ENCODE measurements at regions not wholly inside any gene's neighbourhood (a gene's known extent, or its start where the extent isn't known, plus 50 kb on each side); places are given as distances from the start of the nearest gene placed in this dataset.

GRCh38 chr15:97061392-97061791 lies 730.9 kb downstream of the NR2F2 start:
- no peaks in the 10 kb centered on the region for H3K36me3 ChIP-seq (ENCODE audit: control insufficient read depth in 2 of 2, insufficient read depth in 1 of 2, low read length in 2 of 2)
- CTCF ChIA-PET = no interaction called here
- POLR2A ChIA-PET = no interaction called here
- H3K27ac ChIP-seq (ENCODE audit: extremely low read depth, low read depth, low read length) = no peak overlapping the region
- no peaks in the 10 kb centered on the region for H3K9me3 ChIP-seq (ENCODE audit: control insufficient read depth, insufficient read depth, low read depth, low read length)
- TF ChIP-seq, protein P1, sequence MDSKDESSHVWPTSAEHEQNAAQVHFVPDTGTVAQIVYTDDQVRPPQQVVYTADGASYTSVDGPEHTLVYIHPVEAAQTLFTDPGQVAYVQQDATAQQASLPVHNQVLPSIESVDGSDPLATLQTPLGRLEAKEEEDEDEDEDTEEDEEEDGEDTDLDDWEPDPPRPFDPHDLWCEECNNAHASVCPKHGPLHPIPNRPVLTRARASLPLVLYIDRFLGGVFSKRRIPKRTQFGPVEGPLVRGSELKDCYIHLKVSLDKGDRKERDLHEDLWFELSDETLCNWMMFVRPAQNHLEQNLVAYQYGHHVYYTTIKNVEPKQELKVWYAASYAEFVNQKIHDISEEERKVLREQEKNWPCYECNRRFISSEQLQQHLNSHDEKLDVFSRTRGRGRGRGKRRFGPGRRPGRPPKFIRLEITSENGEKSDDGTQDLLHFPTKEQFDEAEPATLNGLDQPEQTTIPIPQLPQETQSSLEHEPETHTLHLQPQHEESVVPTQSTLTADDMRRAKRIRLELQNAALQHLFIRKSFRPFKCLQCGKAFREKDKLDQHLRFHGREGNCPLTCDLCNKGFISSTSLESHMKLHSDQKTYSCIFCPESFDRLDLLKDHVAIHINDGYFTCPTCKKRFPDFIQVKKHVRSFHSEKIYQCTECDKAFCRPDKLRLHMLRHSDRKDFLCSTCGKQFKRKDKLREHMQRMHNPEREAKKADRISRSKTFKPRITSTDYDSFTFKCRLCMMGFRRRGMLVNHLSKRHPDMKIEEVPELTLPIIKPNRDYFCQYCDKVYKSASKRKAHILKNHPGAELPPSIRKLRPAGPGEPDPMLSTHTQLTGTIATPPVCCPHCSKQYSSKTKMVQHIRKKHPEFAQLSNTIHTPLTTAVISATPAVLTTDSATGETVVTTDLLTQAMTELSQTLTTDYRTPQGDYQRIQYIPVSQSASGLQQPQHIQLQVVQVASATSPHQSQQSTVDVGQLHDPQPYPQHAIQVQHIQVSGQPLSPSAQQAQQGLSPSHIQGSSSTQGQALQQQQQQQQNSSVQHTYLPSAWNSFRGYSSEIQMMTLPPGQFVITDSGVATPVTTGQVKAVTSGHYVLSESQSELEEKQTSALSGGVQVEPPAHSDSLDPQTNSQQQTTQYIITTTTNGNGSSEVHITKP (tag by site-specific recombination; IDR thresholded peaks at IDR 0.05) = no peak
- TF ChIP-seq PRDM6 (tag by site-specific recombination; IDR thresholded peaks at IDR 0.05) (no peak), ZNF549 (tag by site-specific recombination; IDR thresholded peaks at IDR 0.05) (no peak), ZSCAN16 (tag by site-specific recombination; IDR thresholded peaks at IDR 0.05) (no peak), ZBTB26 (tag by site-specific recombination; optimal IDR thresholded peaks at IDR 0.05) (no peak), SCRT2 (tag by site-specific recombination; IDR thresholded peaks at IDR 0.05) (no peak)
- no peaks in the 10 kb centered on the region for H3K4me1 ChIP-seq (ENCODE audit: control insufficient read depth, insufficient read depth, low read length)
- no peak overlapping the region for H3K4me3 ChIP-seq (ENCODE audit: low read depth, low read length)

GRCh38 chr15:97071668-97072067 lies 741.2 kb downstream of the NR2F2 start:
- CTCF ChIA-PET = interaction anchor here (0.6 kb wide), 1 partner anchor 34 kb away, joined by 3 read pairs; no protein-coding TSS in a partner anchor
- POLR2A ChIA-PET = interaction anchor here (0.6 kb wide), 1 partner anchor 215 kb away, joined by 3 read pairs; no protein-coding TSS in a partner anchor
- Histone ChIP-seq H3K4me3 (ENCODE audit: low read depth, low read length) (no peak overlapping the region), H3K27ac (ENCODE audit: extremely low read depth, low read depth, low read length) (no peak overlapping the region), H3K9me3 (ENCODE audit: control insufficient read depth, insufficient read depth, low read depth, low read length) (no peaks in the 10 kb centered on the region), H3K4me1 (ENCODE audit: control insufficient read depth, insufficient read depth, low read length) (no peaks in the 10 kb centered on the region), H3K36me3 (ENCODE audit: control insufficient read depth in 2 of 2, insufficient read depth in 1 of 2, low read length in 2 of 2) (no peaks in the 10 kb centered on the region)
- TF ChIP-seq, protein P2, sequence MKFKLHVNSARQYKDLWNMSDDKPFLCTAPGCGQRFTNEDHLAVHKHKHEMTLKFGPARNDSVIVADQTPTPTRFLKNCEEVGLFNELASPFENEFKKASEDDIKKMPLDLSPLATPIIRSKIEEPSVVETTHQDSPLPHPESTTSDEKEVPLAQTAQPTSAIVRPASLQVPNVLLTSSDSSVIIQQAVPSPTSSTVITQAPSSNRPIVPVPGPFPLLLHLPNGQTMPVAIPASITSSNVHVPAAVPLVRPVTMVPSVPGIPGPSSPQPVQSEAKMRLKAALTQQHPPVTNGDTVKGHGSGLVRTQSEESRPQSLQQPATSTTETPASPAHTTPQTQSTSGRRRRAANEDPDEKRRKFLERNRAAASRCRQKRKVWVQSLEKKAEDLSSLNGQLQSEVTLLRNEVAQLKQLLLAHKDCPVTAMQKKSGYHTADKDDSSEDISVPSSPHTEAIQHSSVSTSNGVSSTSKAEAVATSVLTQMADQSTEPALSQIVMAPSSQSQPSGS (tag by site-specific recombination; IDR thresholded peaks at IDR 0.05; ENCODE audit: low read depth) = 0 out of 2 replicates have a peak, but pooled peaks have one; percentile 38
- TF ChIP-seq, protein P3, sequence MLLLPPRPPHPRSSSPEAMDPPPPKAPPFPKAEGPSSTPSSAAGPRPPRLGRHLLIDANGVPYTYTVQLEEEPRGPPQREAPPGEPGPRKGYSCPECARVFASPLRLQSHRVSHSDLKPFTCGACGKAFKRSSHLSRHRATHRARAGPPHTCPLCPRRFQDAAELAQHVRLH (tag by site-specific recombination; IDR thresholded peaks at IDR 0.05) = no peak

DNA sequence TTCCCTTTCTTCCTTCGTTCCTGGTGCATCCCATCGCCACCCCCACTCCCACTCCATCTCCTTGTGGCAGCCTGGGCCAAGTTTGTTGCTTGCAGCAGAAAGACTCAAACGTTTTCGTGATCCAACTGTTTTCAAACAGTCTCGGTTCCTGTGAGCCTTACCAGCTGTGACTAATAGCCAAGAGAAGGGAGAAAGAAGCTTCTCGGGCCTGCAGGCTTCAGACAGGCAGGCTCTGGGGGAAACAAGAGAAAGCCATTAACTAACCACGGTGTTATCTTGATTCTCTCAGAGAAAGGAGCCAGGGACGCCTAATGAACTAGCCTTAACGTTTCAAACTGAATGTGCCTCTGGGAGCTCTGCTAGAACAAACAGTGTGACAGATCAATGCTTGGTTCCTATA lies 742.0 kb downstream of the NR2F2 start:
- Histone ChIP-seq H3K36me3 (ENCODE audit: control insufficient read depth in 2 of 2, insufficient read depth in 1 of 2, low read length in 2 of 2) (no peaks in the 10 kb centered on the region), H3K4me1 (ENCODE audit: control insufficient read depth, insufficient read depth, low read length) (peaks cover 4% of the 10 kb centered on the region), H3K4me3 (ENCODE audit: low read depth, low read length) (no peak overlapping the region), H3K9me3 (ENCODE audit: control insufficient read depth, insufficient read depth, low read depth, low read length) (no peaks in the 10 kb centered on the region), H3K27ac (ENCODE audit: extremely low read depth, low read depth, low read length) (no peak overlapping the region)
- POLR2A ChIA-PET = interaction anchor here (0.6 kb wide), 1 partner anchor 216 kb away, joined by 3 read pairs; no protein-coding TSS in a partner anchor
- no peak for TF ChIP-seq ZNF24 (tag by site-specific recombination; IDR thresholded peaks at IDR 0.05)
- no peak for TF ChIP-seq ZNF266 (tag by site-specific recombination; IDR thresholded peaks at IDR 0.05; ENCODE audit: low read depth)
- TF ChIP-seq, protein P4, sequence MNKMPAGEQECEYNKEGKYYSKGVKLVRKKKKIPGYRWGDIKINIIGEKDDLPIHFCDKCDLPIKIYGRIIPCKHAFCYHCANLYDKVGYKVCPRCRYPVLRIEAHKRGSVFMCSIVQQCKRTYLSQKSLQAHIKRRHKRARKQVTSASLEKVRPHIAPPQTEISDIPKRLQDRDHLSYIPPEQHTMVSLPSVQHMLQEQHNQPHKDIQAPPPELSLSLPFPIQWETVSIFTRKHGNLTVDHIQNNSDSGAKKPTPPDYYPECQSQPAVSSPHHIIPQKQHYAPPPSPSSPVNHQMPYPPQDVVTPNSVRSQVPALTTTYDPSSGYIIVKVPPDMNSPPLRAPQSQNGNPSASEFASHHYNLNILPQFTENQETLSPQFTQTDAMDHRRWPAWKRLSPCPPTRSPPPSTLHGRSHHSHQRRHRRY (tag by site-specific recombination; IDR thresholded peaks at IDR 0.05) = no peak
- TF ChIP-seq ZNF48 (tag by site-specific recombination; IDR thresholded peaks at IDR 0.05) = no peak
- no peak for TF ChIP-seq BCL11A (tag by site-specific recombination; IDR thresholded peaks at IDR 0.05; ENCODE audit: low read depth)
- TF ChIP-seq GFI1B (tag by site-specific recombination; IDR thresholded peaks at IDR 0.05) = no peak
- no peak for TF ChIP-seq ZNF548 (tag by site-specific recombination; IDR thresholded peaks at IDR 0.05)
- CTCF ChIA-PET = interaction anchor here (0.6 kb wide), 1 partner anchor 111 kb away, joined by 3 read pairs; no protein-coding TSS in a partner anchor

All from HEK293 (cell line).